ENCODE measurements at regions not wholly inside any gene's neighbourhood (a gene's known extent, or its start where the extent isn't known, plus 50 kb on each side); places are given as distances from the start of the nearest gene placed in this dataset.

DNA sequence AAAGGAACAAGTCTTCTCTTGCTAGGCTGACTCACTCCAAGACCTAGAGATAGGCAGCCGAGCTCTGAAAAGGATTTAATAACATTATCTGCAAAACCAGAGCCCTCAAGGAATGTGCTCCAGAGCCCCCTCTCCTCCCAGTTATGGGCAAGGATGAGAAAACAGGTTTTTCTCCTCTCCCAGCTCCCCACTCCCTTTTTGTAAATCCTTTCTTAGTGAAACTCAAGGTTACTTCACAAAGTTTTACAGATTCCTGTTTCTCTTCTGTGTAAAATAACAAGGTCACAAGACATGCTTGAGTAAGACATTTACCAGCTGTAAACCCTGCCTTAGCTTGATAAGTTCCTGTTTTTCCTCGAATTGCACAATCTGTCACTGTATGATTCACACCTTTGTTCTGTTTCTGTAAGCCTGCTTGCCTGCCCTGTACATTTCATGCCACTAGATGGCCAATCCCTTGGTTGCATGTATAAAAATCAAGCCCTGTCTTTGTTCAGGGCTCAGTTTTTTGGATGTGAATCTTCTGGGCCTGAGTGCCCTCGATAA, 489.4 kb downstream of the KCNA4 start:
- TF ChIP-seq, protein P1, sequence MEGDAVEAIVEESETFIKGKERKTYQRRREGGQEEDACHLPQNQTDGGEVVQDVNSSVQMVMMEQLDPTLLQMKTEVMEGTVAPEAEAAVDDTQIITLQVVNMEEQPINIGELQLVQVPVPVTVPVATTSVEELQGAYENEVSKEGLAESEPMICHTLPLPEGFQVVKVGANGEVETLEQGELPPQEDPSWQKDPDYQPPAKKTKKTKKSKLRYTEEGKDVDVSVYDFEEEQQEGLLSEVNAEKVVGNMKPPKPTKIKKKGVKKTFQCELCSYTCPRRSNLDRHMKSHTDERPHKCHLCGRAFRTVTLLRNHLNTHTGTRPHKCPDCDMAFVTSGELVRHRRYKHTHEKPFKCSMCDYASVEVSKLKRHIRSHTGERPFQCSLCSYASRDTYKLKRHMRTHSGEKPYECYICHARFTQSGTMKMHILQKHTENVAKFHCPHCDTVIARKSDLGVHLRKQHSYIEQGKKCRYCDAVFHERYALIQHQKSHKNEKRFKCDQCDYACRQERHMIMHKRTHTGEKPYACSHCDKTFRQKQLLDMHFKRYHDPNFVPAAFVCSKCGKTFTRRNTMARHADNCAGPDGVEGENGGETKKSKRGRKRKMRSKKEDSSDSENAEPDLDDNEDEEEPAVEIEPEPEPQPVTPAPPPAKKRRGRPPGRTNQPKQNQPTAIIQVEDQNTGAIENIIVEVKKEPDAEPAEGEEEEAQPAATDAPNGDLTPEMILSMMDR (IDR thresholded peaks at IDR 0.05), result no peak
- TF ChIP-seq POLR2A (IDR thresholded peaks at IDR 0.05), result no peak

Data from thyroid gland (tissue), 4 donors.